Tibial nerve (tissue), 4 donors: ENCODE measurements at regions not wholly inside any gene's neighbourhood (a gene's known extent, or its start where the extent isn't known, plus 50 kb on each side); places are given as distances from the start of the nearest gene placed in this dataset.

Experiments used
- DNase-seq, 2 donors: peaks; one replicate each; pipeline ENCODE4 v3.0.0-alpha.2; 2019; ENCODE audit warnings: low spot score in 2 of 2
- H3K27ac ChIP-seq, 4 donors: fragments of 200-600 bp; sonication (generic) in 3 of 4; one replicate each; pipeline ENCODE4 v1.5.1; 2017 to 2019; ENCODE audit warnings: mild to moderate bottlenecking in 1 of 4
- H3K27me3 ChIP-seq, 2 donors: fragments of 200-600 bp; sonication (generic) in 1 of 2; one replicate each; pipeline versions ENCODE4 v1.5.1 to v1.6.0; 2017 to 2019
- H3K36me3 ChIP-seq, 3 donors: fragments of 200-600 bp; sonication (generic); one replicate each; pipeline ENCODE4 v1.5.1; 2018 to 2019
- H3K4me1 ChIP-seq, 4 donors: fragments of 200-600 bp; sonication (generic) in 3 of 4; one replicate each; pipeline ENCODE4 v1.5.1; 2017 to 2019
- H3K4me3 ChIP-seq, 4 donors: fragments of 200-600 bp; sonication (generic) in 3 of 4; one replicate each; pipeline ENCODE4 v1.5.1; 2017 to 2019; ENCODE audit warnings: mild to moderate bottlenecking in 1 of 4, moderate library complexity in 1 of 4
- H3K9me3 ChIP-seq, 4 donors: fragments of 200-600 bp; sonication (generic) in 3 of 4; one replicate each; pipeline ENCODE4 v1.5.1; 2017 to 2019
- EP300 ChIP-seq, 2 donors: sonication (generic); formaldehyde crosslinking; IDR thresholded peaks; one replicate each; pipeline ENCODE4 v1.6.1; 2017; ENCODE audit warnings: antibody characterized with exemption in 2 of 2, mild to moderate bottlenecking in 1 of 2
- POLR2A ChIP-seq, 2 donors: fragments of 450-650 bp; IDR thresholded peaks; one replicate each; pipeline ENCODE4 v1.6.1; 2017; ENCODE audit warnings: antibody characterized with exemption in 2 of 2, mild to moderate bottlenecking in 2 of 2, moderate library complexity in 2 of 2
- WGBS, 2 donors: methylation state at CpG; one replicate each; pipeline ENCODE4 v1.1.5; 2018; 5-methylcytosine and 5-hydroxymethylcytosine counted together
- TF ChIP-seq, protein P1 (sequence below), 5 experiments: fragments of 200-600 bp in 3 of 5; fragments of 450-650 bp in 2 of 5; sonication (generic) in 3 of 5; IDR thresholded peaks; one replicate each; pipeline ENCODE4 v1.5.1; 2016 to 2019; ENCODE audit warnings: antibody characterized with exemption in 5 of 5, mild to moderate bottlenecking in 3 of 5, moderate library complexity in 2 of 5

- H3K27me3 ChIP-seq, result no peaks in the 10 kb centered on the region
- no peaks in the 10 kb centered on the region for H3K4me1 ChIP-seq
- H3K27ac ChIP-seq, result no peak overlapping the region
- 48 to 51% methylated on average over 9 of the region's 9 CpGs for WGBS, 2 donors
- H3K9me3 ChIP-seq, result no peaks in the 10 kb centered on the region
- TF ChIP-seq POLR2A (IDR thresholded peaks at IDR 0.05) (no peak), EP300 (IDR thresholded peaks at IDR 0.05) (no peak)
- TF ChIP-seq, protein P1, sequence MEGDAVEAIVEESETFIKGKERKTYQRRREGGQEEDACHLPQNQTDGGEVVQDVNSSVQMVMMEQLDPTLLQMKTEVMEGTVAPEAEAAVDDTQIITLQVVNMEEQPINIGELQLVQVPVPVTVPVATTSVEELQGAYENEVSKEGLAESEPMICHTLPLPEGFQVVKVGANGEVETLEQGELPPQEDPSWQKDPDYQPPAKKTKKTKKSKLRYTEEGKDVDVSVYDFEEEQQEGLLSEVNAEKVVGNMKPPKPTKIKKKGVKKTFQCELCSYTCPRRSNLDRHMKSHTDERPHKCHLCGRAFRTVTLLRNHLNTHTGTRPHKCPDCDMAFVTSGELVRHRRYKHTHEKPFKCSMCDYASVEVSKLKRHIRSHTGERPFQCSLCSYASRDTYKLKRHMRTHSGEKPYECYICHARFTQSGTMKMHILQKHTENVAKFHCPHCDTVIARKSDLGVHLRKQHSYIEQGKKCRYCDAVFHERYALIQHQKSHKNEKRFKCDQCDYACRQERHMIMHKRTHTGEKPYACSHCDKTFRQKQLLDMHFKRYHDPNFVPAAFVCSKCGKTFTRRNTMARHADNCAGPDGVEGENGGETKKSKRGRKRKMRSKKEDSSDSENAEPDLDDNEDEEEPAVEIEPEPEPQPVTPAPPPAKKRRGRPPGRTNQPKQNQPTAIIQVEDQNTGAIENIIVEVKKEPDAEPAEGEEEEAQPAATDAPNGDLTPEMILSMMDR (IDR thresholded peaks at IDR 0.05), result no peak
- no peak for DNase-seq
- no peaks in the 10 kb centered on the region for H3K36me3 ChIP-seq
- H3K4me3 ChIP-seq, result no peak overlapping the region
Measured at GRCh38 chr2:173630425-173631126, 275.9 kb downstream of the CDCA7 start.

GRCh38 chr2:173631127-173631460, 276.4 kb downstream of the CDCA7 start:
- DNase-seq, result no peak
- 11 to 23% methylated on average over 4 of the region's 4 CpGs for WGBS, 2 donors
- TF ChIP-seq, protein P1 (IDR thresholded peaks at IDR 0.05), result no peak
- no peak for TF ChIP-seq POLR2A (IDR thresholded peaks at IDR 0.05)
- TF ChIP-seq EP300 (IDR thresholded peaks at IDR 0.05), result no peak
- no peak overlapping the region for H3K27ac ChIP-seq
- no peaks in the 10 kb centered on the region for H3K27me3 ChIP-seq
- H3K9me3 ChIP-seq, result no peaks in the 10 kb centered on the region
- H3K4me3 ChIP-seq, result no peak overlapping the region
- no peaks in the 10 kb centered on the region for H3K4me1 ChIP-seq
- H3K36me3 ChIP-seq, result no peaks in the 10 kb centered on the region

GRCh38 chr2:173644146-173644545, 289.5 kb downstream of the CDCA7 start:
- WGBS, 2 donors, result 84 to 86% methylated on average over 3 of the region's 3 CpGs
- no peak overlapping the region for H3K27ac ChIP-seq

GRCh38 chr2:173647681-173648311, 293.1 kb downstream of the CDCA7 start:
- H3K4me1 ChIP-seq, result peaks cover 0 to 3% (median 0%) of the 10 kb centered on the region in 4 donors
- no peaks in the 10 kb centered on the region for H3K27me3 ChIP-seq
- TF ChIP-seq, protein P1 (IDR thresholded peaks at IDR 0.05), result no peak
- TF ChIP-seq EP300 (IDR thresholded peaks at IDR 0.05) (no peak), POLR2A (IDR thresholded peaks at IDR 0.05) (no peak)
- WGBS, 2 donors, result 61 to 84% methylated on average over 8 of the region's 8 CpGs
- no peaks in the 10 kb centered on the region for H3K9me3 ChIP-seq
- no peak for DNase-seq
- H3K27ac ChIP-seq, result no peak overlapping the region
- no peaks in the 10 kb centered on the region for H3K36me3 ChIP-seq
- no peak overlapping the region for H3K4me3 ChIP-seq

More at GRCh38 chr2:173644146-173644545, 289.5 kb downstream of the CDCA7 start:
- Histone ChIP-seq H3K9me3 (no peaks in the 10 kb centered on the region), H3K4me3 (no peak overlapping the region), H3K4me1 (no peaks in the 10 kb centered on the region), H3K36me3 (no peaks in the 10 kb centered on the region), H3K27me3 (no peaks in the 10 kb centered on the region)
- no peak for DNase-seq
- TF ChIP-seq, protein P1 (IDR thresholded peaks at IDR 0.05), result no peak
- no peak for TF ChIP-seq POLR2A (IDR thresholded peaks at IDR 0.05)
- TF ChIP-seq EP300 (IDR thresholded peaks at IDR 0.05), result no peak

- 86 to 97% methylated on average over 2 of the region's 2 CpGs for WGBS, 2 donors
- Histone ChIP-seq H3K27me3 (no peaks in the 10 kb centered on the region), H3K36me3 (no peaks in the 10 kb centered on the region), H3K9me3 (no peaks in the 10 kb centered on the region), H3K4me3 (no peak overlapping the region), H3K4me1 (peaks cover 0 to 3% (median 0%) of the 10 kb centered on the region in 4 donors), H3K27ac (no peak overlapping the region)
- TF ChIP-seq EP300 (IDR thresholded peaks at IDR 0.05) (no peak), POLR2A (IDR thresholded peaks at IDR 0.05) (no peak)
- TF ChIP-seq, protein P1 (IDR thresholded peaks at IDR 0.05), result no peak
- DNase-seq, result no peak
Measured at GRCh38 chr2:173648816-173649215, 294.1 kb downstream of the CDCA7 start.
